NCI-H1930 (cell line): ENCODE measurements at regions not wholly inside any gene's neighbourhood (a gene's known extent, or its start where the extent isn't known, plus 50 kb on each side); places are given as distances from the start of the nearest gene placed in this dataset.

Source experiments
- DNase-seq, 2 experiments: peaks; one replicate each; lab custom pipeline; 2025; lab: John Stamatoyannopoulos, UW

- no peak for DNase-seq
Measured at GRCh38 chr11:10358696-10359095, 53.8 kb downstream of the ADM start.

- no peak for DNase-seq
Measured at GRCh38 chr11:10359171-10359570, 54.3 kb downstream of the ADM start.

GRCh38 chr11:10360835-10361234 lies 56.0 kb downstream of the ADM start:
- no peak for DNase-seq

- DNase-seq: no peak
Measured at GRCh38 chr11:10365045-10365444, 60.2 kb downstream of the ADM start.

GRCh38 chr11:10366568-10367331 lies 61.9 kb downstream of the ADM start:
- peak; percentile 68 to 71 for DNase-seq

GRCh38 chr11:10371926-10372641 lies 67.2 kb downstream of the ADM start:
- no peak for DNase-seq

- DNase-seq: no peak
Measured at GRCh38 chr11:10373340-10373739, 68.5 kb downstream of the ADM start.

- DNase-seq: no peak
Measured at GRCh38 chr11:10373929-10374328, 69.1 kb downstream of the ADM start.

- no peak for DNase-seq
Measured at GRCh38 chr11:10374386-10374785, 69.5 kb downstream of the ADM start.

GRCh38 chr11:10375280-10375971 lies 70.6 kb downstream of the ADM start:
- DNase-seq: no peak

GRCh38 chr11:10376061-10376460 lies 71.2 kb downstream of the ADM start:
- DNase-seq: no peak

- DNase-seq: no peak
Measured at GRCh38 chr11:10377183-10377582, 72.3 kb downstream of the ADM start.

GRCh38 chr11:10378362-10378761 lies 73.5 kb downstream of the ADM start:
- no peak for DNase-seq

GRCh38 chr11:10379022-10379421 lies 74.1 kb downstream of the ADM start:
- DNase-seq: no peak

- DNase-seq: no peak
Measured at GRCh38 chr11:10379426-10379825, 74.6 kb downstream of the ADM start.

GRCh38 chr11:10379871-10380568 lies 75.0 kb upstream of the AMPD3 start:
- DNase-seq: no peak

- DNase-seq: no peak
Measured at GRCh38 chr11:10380921-10381320, 74.1 kb upstream of the AMPD3 start.

GRCh38 chr11:10381736-10382135 lies 73.3 kb upstream of the AMPD3 start:
- no peak for DNase-seq

GRCh38 chr11:10382518-10382917 lies 72.5 kb upstream of the AMPD3 start:
- no peak for DNase-seq

GRCh38 chr11:10385696-10386095 lies 69.4 kb upstream of the AMPD3 start:
- DNase-seq: no peak

GRCh38 chr11:10386361-10386760 lies 68.7 kb upstream of the AMPD3 start:
- no peak for DNase-seq

GRCh38 chr11:10386861-10387205 lies 68.2 kb upstream of the AMPD3 start:
- no peak for DNase-seq
